HG02763 (cell line): ENCODE measurements at regions not wholly inside any gene's neighbourhood (a gene's known extent, or its start where the extent isn't known, plus 50 kb on each side); places are given as distances from the start of the nearest gene placed in this dataset.

Experiments
- ATAC-seq: cut with Tn5 transposase; IDR thresholded peaks from one replicate; pipeline ENCODE4 v1.9.1; 2021; ENCODE audit warnings: mild to moderate bottlenecking, moderate library complexity; ENCODE audit not compliant: unreplicated experiment

DNA sequence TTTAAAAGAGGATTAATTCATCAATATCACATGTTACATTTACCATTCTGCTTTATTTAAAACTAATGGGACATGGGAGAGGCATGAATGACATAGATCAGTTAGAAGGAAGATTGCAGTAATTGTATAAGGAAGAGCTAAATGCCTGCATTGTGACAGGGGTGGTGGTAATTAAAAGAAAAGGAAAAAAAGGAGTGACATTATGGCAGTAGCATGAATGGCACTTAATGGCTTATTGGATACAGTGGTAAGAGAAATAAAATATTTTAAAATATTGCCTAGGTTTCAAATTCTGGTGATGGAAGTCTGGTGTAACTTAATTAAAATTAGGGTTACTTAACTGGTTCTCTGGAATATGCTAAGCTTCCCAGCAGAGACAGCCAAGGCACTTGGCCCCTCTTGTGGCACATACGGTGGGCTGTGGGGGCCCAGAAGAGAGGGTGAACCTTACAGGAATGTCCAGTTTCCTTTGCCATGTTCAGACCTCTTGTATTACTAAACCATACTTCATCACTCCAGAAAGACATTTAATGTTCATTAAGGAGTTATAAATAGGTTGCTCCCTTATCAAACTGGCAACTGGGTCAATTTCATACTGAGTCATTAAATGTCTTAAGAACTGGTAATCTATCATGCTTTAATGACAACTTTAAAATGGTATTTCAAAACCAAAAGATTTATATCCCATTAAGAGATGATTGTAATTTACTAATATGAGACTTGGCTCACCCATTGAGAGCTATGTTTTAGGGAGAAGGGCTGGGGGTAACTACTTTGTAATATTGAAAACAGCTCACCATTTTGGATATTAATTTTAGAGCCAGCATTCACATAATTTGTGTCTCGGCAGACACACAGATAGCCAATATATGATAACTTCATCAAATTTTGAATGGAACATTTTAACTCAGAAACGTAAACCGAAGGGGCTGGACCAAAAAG lies 798.9 kb upstream of the PIK3C3 start:
- ATAC-seq: no peak

- ATAC-seq: no peak
Observed at GRCh38 chr18:41155025-41155424, 800.0 kb upstream of the PIK3C3 start.

GRCh38 chr18:41153871-41154270 lies 801.2 kb upstream of the PIK3C3 start:
- no peak for ATAC-seq

DNA sequence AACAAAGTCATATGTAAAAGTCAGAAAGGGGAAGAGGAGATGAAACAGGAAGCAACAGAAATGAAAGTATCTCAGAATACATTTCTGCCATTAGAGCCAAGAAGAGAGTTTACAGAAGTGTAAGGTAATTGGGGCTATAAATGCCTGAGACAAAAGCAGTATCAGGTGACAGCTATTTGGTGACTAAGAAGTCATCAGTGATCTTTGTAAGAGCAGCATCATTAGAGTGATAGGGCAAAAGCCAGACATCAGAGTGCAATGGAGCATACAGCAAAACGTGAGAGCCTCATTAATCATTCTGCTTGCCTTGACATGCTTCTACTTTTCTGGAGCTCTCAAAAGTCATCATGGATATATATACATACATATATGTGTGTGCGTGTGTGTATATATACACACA lies 804.7 kb upstream of the PIK3C3 start:
- no peak for ATAC-seq

DNA sequence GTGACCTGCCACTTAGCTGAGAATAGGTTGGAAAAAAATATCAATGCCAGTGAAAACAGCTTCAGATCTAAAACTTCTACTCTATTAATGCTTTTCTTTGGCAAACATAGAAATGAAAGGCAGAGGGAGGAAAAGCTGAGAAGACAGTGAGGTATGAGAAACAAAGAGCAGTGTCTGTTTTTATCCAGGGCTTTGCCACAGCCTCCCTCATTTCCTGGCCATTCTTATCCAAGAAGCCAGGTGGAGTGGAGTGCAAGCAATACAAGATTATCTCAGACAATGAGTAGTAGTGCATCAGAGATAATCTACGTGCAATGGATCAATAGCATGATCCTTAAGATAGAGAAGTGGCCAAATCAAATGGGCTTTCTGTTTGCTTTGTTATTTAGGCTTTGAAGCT lies 808.7 kb upstream of the PIK3C3 start:
- no peak for ATAC-seq

DNA sequence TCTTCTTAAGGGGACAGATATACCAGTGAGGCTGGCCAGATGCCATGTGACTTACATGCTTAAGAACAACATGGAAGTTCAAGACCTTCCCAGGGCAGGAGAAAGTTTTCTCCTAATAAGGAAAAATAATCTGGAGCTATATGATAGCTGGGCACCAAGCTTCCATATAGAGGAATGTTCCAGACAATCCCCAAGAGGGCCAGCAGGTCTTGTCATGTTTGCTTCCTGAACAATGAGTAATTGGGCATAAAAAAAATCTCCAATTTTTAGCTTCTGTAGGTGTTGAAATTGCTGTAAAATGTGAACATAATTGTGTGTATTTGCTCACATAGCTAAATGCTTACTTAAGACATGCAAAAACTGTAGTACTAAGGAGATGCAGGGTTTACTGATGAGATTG lies 809.5 kb upstream of the PIK3C3 start:
- no peak for ATAC-seq

DNA sequence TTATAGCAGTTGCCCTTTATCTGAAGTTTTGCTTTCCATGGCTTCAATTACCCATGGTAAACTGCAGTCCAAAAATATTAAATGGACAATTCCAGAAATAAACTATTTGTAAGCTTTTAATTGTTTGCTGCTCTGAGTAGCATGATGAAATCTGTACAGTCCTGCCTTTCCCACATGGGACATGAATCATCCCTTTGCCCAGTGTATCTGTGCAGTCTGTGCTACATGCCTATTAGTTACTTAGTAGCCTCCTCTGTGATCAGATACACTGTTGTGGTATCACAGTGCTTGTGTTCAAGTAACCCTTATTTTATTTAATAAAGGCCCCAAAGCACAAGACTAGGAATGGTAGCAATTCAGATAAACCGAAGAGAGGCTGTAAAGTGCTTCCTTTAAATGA lies 810.6 kb upstream of the PIK3C3 start:
- ATAC-seq: no peak

DNA sequence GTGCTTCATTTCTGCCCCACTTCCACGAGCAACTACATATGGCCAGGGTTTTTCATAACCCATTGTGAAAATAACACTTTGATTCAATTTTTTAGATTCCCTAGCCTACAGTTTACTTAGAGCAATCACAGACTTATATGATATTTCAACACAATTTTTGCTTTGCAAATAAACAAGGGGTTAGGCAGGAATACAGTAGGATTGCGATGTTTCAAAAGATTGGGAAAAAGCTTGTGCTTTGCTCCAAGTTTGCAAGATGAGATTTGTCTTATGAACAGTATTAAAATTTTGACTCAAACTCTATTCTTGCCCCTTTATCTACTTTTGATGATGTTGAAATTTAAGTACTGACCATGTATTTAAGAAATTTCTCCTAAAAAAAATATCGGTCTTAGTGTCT lies 814.5 kb upstream of the PIK3C3 start:
- no peak for ATAC-seq

DNA sequence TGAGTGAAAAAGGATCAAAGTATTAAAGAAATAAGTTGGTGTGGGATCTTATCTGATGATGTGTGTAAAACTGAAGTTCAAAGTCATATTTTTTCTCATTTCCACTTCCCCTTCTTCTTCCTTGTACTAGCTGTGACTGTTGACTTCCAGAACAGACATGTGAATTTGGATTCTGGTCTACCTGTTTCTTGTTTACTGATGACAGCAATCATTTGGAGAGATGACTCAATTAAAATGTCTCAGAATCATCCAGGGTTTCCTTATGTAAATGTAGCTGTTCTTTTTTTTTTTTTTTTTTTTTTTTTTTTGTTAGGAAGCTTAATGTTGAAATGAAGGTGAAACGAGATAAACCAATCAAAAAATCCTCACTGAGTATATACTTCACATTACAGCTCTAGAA lies 819.9 kb upstream of the PIK3C3 start:
- ATAC-seq: no peak

GRCh38 chr18:41134426-41134825 lies 820.6 kb upstream of the PIK3C3 start:
- ATAC-seq: no peak

DNA sequence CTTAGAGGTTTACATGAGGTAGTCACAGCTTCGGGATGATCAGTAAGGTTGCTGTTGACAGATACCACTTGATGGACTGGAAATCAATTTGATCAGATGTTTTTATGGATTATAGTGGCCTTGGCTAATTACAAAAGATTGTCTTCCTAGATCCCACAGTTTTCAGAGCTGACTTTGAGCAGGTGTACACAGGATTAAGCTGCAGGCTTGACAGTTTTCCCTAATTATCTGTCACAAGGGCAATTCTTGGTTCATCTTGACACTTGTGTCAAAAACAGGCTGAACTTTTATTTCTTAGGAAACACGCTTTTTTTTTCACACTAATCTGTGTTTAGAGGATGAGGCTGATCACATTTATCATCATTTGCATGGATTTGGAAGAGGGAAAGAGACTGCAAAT lies 824.0 kb upstream of the PIK3C3 start:
- no peak for ATAC-seq

DNA sequence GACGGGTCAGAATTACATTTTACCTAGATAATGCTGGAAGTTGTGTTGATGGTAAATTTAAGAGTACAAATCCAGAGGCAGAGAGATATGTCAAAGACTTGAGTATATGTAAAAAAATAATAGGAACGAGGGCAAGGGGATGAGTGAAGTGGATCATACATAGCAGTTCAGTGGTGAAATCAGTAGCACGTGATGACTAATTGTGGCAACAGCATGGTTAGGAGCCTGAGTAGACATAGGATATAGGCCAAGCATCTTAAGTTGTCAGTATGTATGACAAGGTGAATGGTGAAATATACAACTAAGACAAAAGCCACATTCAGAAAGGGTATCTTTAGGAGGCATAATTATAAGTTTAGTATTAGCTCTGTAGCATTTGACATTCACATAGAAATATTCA lies 826.5 kb upstream of the PIK3C3 start:
- no peak for ATAC-seq

- no peak for ATAC-seq
Observed at GRCh38 chr18:41128126-41128525, 826.9 kb upstream of the PIK3C3 start.

GRCh38 chr18:41126541-41127235 lies 828.3 kb upstream of the PIK3C3 start:
- no peak for ATAC-seq

GRCh38 chr18:41121116-41121826 lies 833.8 kb upstream of the PIK3C3 start:
- ATAC-seq: no peak

DNA sequence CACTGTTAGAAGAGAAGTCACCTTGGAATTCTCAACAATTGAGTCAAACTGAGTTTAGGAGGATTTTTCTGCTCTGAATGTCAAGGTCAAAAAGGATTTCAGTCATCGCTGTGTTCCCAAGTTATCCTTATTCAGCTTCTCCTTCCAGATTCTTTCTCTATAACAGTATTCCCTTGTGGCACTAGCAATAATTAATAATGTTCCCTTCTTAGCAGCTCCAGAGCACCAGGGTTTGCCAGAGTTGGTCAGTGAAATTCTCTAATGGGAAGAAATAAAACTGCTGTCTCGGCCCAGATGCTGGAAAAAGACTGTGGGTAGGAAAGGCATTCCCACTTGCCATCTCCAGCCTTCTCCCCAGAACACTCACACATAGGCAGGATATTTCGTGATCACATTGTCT lies 836.0 kb upstream of the PIK3C3 start:
- ATAC-seq: no peak

DNA sequence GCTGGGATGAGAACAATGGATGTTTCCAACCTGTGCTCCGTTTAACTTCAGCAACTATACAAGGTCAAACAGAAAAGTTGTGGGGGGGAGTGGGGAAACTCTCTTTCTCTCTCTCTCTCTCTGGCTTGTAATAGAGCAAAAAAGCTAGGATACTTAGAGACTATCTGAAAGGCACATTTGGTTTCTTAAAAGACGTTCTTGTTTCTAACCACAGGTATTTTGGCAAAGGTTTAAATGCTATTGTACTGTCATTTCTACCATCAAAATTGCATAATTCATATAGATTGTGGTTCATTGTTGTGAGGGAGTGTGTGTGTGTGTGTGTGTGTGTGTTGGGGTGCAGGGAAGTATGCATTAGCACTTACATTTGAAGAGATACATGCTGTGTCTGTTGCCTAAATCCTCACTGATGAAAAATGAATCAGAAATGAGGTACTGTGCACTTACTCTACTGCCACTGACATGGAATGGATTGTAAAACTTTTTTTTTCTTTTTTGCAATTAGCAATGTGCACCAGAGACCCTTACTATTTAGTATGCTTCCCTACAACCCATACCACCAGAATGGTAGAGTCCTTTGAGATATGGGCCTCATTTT lies 841.0 kb upstream of the PIK3C3 start:
- no peak for ATAC-seq

- no peak for ATAC-seq
Observed at GRCh38 chr18:41099451-41099850, 855.6 kb upstream of the PIK3C3 start.

- ATAC-seq: no peak
Observed at GRCh38 chr18:41096504-41096903, 858.5 kb upstream of the PIK3C3 start.

- no peak for ATAC-seq
Observed at GRCh38 chr18:41077076-41077475, 878.0 kb upstream of the PIK3C3 start.

DNA sequence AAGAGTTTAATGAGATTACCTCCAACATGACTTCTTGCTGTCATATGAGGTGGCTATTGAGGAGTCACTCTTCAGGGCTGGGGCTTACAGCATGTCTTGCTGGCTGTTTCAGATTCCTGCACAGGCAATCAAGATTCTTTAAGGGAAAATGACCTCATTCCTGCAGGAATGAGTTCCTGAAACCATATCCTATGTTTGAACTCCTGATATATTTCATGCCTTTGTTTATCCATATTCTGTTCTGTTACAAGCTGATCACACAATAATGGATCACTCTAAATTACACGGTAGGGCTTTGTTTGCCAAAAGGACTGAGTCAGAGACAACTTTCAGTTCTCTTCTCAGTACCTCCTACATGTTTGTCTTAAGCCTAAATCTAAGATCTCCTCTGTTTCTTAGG lies 879.8 kb upstream of the PIK3C3 start:
- no peak for ATAC-seq
